ENCODE measurements at regions not wholly inside any gene's neighbourhood (a gene's known extent, or its start where the extent isn't known, plus 50 kb on each side); places are given as distances from the start of the nearest gene placed in this dataset.

GRCh38 chr6:155678361-155678760 is 222.7 kb upstream of the NOX3 start:
- TF ChIP-seq POLR2AphosphoS5 (IDR thresholded peaks at IDR 0.05; ENCODE audit: borderline replicate concordance, low read depth, low read length) = no peak
- TF ChIP-seq FOXP2 (optimal IDR thresholded peaks at IDR 0.05; ENCODE audit: control extremely low read depth, extremely low read length, insufficient read depth) = no peak
- TF ChIP-seq EZH2 (IDR thresholded peaks at IDR 0.05) = no peak

Measured in SK-N-MC (cell line).